SH-SY5Y (cell line): ENCODE measurements at regions not wholly inside any gene's neighbourhood (a gene's known extent, or its start where the extent isn't known, plus 50 kb on each side); places are given as distances from the start of the nearest gene placed in this dataset.

Experiments
- GATA2 ChIP-seq: IDR thresholded peaks from 2 replicates; pipeline ENCODE4 v1.6.1; 2011; ENCODE audit warnings: mild to moderate bottlenecking, low read depth, low read length
- GATA3 ChIP-seq: IDR thresholded peaks from 2 replicates; pipeline ENCODE4 v1.6.1; 2011; ENCODE audit warnings: low read depth, mild to moderate bottlenecking, low read length, moderate library complexity

GRCh38 chr4:181331214-181331613 is 912.0 kb upstream of the TENM3 start:
- no peak for TF ChIP-seq GATA2
- TF ChIP-seq GATA3: no peak

- TF ChIP-seq GATA3 (no peak), GATA2 (no peak)
Measured at GRCh38 chr4:181345931-181346330, 897.3 kb upstream of the TENM3 start.

GRCh38 chr4:181350615-181351415 is 892.4 kb upstream of the TENM3 start:
- TF ChIP-seq GATA2: no peak
- TF ChIP-seq GATA3: no peak

- TF ChIP-seq GATA2: no peak
- no peak for TF ChIP-seq GATA3
Measured at GRCh38 chr4:181364504-181364903, 878.7 kb upstream of the TENM3 start.

GRCh38 chr4:181365671-181366070 is 877.5 kb upstream of the TENM3 start:
- TF ChIP-seq GATA2: no peak

GRCh38 chr4:181372014-181372413 is 871.2 kb upstream of the TENM3 start:
- TF ChIP-seq GATA3: no peak
- no peak for TF ChIP-seq GATA2

- TF ChIP-seq GATA2: no peak
- TF ChIP-seq GATA3: no peak
Measured at GRCh38 chr4:181376058-181376457, 867.1 kb upstream of the TENM3 start.

- no peak for TF ChIP-seq GATA2
- TF ChIP-seq GATA3: no peak
Measured at GRCh38 chr4:181388061-181388460, 855.1 kb upstream of the TENM3 start.

- TF ChIP-seq GATA3: no peak
- no peak for TF ChIP-seq GATA2
Measured at GRCh38 chr4:181416966-181417365, 826.2 kb upstream of the TENM3 start.

GRCh38 chr4:181418496-181418895 is 824.7 kb upstream of the TENM3 start:
- TF ChIP-seq GATA3 (no peak), GATA2 (no peak)

GRCh38 chr4:181420950-181421349 is 822.3 kb upstream of the TENM3 start:
- no peak for TF ChIP-seq GATA3
- TF ChIP-seq GATA2: no peak

- TF ChIP-seq GATA2: no peak
- no peak for TF ChIP-seq GATA3
Measured at GRCh38 chr4:181424362-181425016, 818.7 kb upstream of the TENM3 start.

GRCh38 chr4:181427076-181427475 is 816.1 kb upstream of the TENM3 start:
- TF ChIP-seq GATA2: peak; percentile 41; the same call in 1 of the 2 replicates
- TF ChIP-seq GATA3: no peak

- TF ChIP-seq GATA3 (no peak), GATA2 (no peak)
Measured at GRCh38 chr4:181431006-181431405, 812.2 kb upstream of the TENM3 start.

GRCh38 chr4:181431661-181432060 is 811.5 kb upstream of the TENM3 start:
- no peak for TF ChIP-seq GATA3
- no peak for TF ChIP-seq GATA2
